ENCODE measurements at regions not wholly inside any gene's neighbourhood (a gene's known extent, or its start where the extent isn't known, plus 50 kb on each side); places are given as distances from the start of the nearest gene placed in this dataset.

DNA sequence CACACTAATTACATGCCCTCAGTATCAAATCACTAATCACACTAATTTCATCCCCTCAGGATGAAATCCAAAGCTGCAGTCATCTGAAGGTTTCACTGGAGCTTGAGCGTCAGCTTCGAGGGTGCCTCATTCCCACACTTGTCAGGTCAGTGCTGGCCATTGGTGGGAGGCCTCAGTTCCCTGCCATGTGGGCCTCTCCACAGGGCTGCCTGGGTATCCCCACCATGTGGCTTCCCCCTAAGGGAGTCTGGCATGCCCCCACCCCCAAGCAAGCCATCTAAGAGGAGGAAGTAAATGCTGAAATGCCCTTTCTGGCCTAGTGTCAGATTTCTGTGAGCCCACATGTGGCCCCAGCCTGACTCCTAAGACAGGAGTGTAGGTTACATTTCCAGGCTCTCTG is 78.6 kb upstream of the CDH5 start:
- no peaks in the 10 kb centered on the region for H3K9me3 ChIP-seq (ENCODE audit: low read length)
- FAIRE-seq (no peak), ATAC-seq (no peak), DNase-seq (ENCODE audit: low spot score) (no peak)
- no peak overlapping the region for H3K9ac ChIP-seq (ENCODE audit: insufficient read depth, low read depth, low read length)
- POLR2A ChIA-PET = no interaction called here
- no peaks in the 10 kb centered on the region for H3K36me3 ChIP-seq (replicated peaks in 1 of 2; ENCODE audit: control insufficient read depth in 1 of 2, insufficient read depth in 2 of 2, low read length in 2 of 2)
- in situ Hi-C loops (cut with HindIII; ENCODE audit: extremely low pct_ligation_motif_present, low pct_unique_long_range_greater_than_20kb) = no loop called here
- no peak overlapping the region for H3K4me3 ChIP-seq (replicated peaks in 1 of 3; ENCODE audit: insufficient read depth in 1 of 3, low read depth in 2 of 3, low read length in 3 of 3)
- peaks cover 0 to 8% of the 10 kb centered on the region in 2 experiments; a peak in 3 of 5 replicates for H3K27me3 ChIP-seq (ENCODE audit: control insufficient read depth in 1 of 2, insufficient read depth in 2 of 2, low read length in 2 of 2)
- whole genome bisulfite sequencing (ENCODE audit: low lambda C conversion rate) = 47% methylated on average over 2 of the region's 2 CpGs
- no peaks in the 10 kb centered on the region for H3K79me2 ChIP-seq (ENCODE audit: insufficient read depth, low read length)
- TF ChIP-seq, protein P1, sequence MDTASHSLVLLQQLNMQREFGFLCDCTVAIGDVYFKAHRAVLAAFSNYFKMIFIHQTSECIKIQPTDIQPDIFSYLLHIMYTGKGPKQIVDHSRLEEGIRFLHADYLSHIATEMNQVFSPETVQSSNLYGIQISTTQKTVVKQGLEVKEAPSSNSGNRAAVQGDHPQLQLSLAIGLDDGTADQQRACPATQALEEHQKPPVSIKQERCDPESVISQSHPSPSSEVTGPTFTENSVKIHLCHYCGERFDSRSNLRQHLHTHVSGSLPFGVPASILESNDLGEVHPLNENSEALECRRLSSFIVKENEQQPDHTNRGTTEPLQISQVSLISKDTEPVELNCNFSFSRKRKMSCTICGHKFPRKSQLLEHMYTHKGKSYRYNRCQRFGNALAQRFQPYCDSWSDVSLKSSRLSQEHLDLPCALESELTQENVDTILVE (CRISPR knock-in tag; IDR thresholded peaks at IDR 0.05) = no peak
- TF ChIP-seq ZMAT3 (CRISPR knock-in tag; conservative IDR thresholded peaks at IDR 0.05) = no peak
- no peak for TF ChIP-seq NFKBIZ (CRISPR knock-in tag; IDR thresholded peaks at IDR 0.05)
- TF ChIP-seq NBN (conservative IDR thresholded peaks at IDR 0.05) = no peak
- TF ChIP-seq, protein P2, sequence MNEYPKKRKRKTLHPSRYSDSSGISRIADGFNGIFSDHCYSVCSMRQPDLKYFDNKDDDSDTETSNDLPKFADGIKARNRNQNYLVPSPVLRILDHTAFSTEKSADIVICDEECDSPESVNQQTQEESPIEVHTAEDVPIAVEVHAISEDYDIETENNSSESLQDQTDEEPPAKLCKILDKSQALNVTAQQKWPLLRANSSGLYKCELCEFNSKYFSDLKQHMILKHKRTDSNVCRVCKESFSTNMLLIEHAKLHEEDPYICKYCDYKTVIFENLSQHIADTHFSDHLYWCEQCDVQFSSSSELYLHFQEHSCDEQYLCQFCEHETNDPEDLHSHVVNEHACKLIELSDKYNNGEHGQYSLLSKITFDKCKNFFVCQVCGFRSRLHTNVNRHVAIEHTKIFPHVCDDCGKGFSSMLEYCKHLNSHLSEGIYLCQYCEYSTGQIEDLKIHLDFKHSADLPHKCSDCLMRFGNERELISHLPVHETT (CRISPR knock-in tag; conservative IDR thresholded peaks at IDR 0.05) = no peak
- TF ChIP-seq, protein P3, sequence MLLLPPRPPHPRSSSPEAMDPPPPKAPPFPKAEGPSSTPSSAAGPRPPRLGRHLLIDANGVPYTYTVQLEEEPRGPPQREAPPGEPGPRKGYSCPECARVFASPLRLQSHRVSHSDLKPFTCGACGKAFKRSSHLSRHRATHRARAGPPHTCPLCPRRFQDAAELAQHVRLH (CRISPR knock-in tag; IDR thresholded peaks at IDR 0.05; ENCODE audit: borderline replicate concordance, low read depth) = no peak
- TF ChIP-seq NCOA2 (CRISPR knock-in tag; IDR thresholded peaks at IDR 0.05) = no peak
- no peak for TF ChIP-seq WIZ (CRISPR knock-in tag; IDR thresholded peaks at IDR 0.05)
- no peak for TF ChIP-seq ZNF768 (CRISPR knock-in tag; IDR thresholded peaks at IDR 0.05)
- TF ChIP-seq NR1H2 (CRISPR knock-in tag; IDR thresholded peaks at IDR 0.05; ENCODE audit: borderline replicate concordance, low read depth) = no peak
- no peaks in the 10 kb centered on the region for H3K4me1 ChIP-seq (ENCODE audit: insufficient read depth, low read length)
- no peak overlapping the region for H3K27ac ChIP-seq (ENCODE audit: extremely low read length, insufficient read depth, low read length)
- H4K20me1 ChIP-seq (ENCODE audit: insufficient read depth, low read length) = no peaks in the 10 kb centered on the region; the same call in 1 of the 2 replicates
- intact Hi-C loops (cut with micrococcal nuclease; ENCODE audit: unreplicated experiment) = no loop called here
- CTCF ChIA-PET (ENCODE audit: low intra/inter-chr PET ratio, low total read pairs) = no interaction called here
- no peak overlapping the region for H3K4me2 ChIP-seq (ENCODE audit: low read depth, low read length)
- H2AFZ ChIP-seq (ENCODE audit: low read length) = no peak overlapping the region
- BruUV-seq (replicated peaks) = no TSS peak
